Body of pancreas (tissue), 4 donors: ENCODE measurements at regions not wholly inside any gene's neighbourhood (a gene's known extent, or its start where the extent isn't known, plus 50 kb on each side); places are given as distances from the start of the nearest gene placed in this dataset.

Experiments
- ATAC-seq: fragments of 150-250 bp; one replicate; pipeline ENCODE4 v1.9.1; 2016
- DNase-seq, 4 donors: peaks; one replicate each; pipeline ENCODE4 v3.0.0-alpha.2; 2019
- H3K27ac ChIP-seq, 4 donors: fragments of 200-600 bp; sonication (generic); 1 replicate in 3 of 4; 2 replicates in 1 of 4; pipeline versions ENCODE4 v1.5.1 to v1.6.1; 2016 to 2019; ENCODE audit warnings: mild to moderate bottlenecking in 1 of 4, mixed read lengths in 1 of 4, moderate library complexity in 1 of 4
- H3K27me3 ChIP-seq, 2 donors: fragments of 200-600 bp; sonication (generic); one replicate each; pipeline ENCODE4 v1.6.0; 2016; ENCODE audit warnings: mild to moderate bottlenecking in 1 of 2
- H3K36me3 ChIP-seq, 2 donors: fragments of 200-600 bp; sonication (generic); replicated peaks in 1 of 2; 2 replicates each; pipeline ENCODE4 v1.5.1; 2016; ENCODE audit warnings: low read depth in 2 of 2; ENCODE audit not compliant: insufficient read depth in 1 of 2
- H3K4me1 ChIP-seq: fragments of 200-600 bp; sonication (generic); one replicate; pipeline ENCODE4 v1.6.0; 2016
- H3K4me3 ChIP-seq, 2 donors: fragments of 200-600 bp; sonication (generic); 1 replicate in 1 of 2; 2 replicates in 1 of 2; pipeline ENCODE4 v1.5.1; 2016 to 2019
- H3K9me3 ChIP-seq, 3 donors: fragments of 200-600 bp; sonication (generic); 1 replicate in 2 of 3; 2 replicates in 1 of 3; pipeline ENCODE4 v1.5.1; 2016
- CTCF ChIP-seq, 7 experiments: fragments of 450-650 bp in 4 of 7; fragments of 200-600 bp in 3 of 7; sonication (generic) in 3 of 7; IDR thresholded peaks; one replicate each; pipeline ENCODE4 v1.5.1; 2016 to 2019; ENCODE audit warnings: antibody characterized with exemption in 7 of 7
- POLR2A ChIP-seq, 3 donors: fragments of 450-650 bp; IDR thresholded peaks; one replicate each; pipeline ENCODE4 v1.6.1; 2016; ENCODE audit warnings: antibody characterized with exemption in 3 of 3, mild to moderate bottlenecking in 2 of 3
- WGBS, 2 donors: methylation state at CpG; one replicate each; pipeline ENCODE4 v1.1.5; 2017; 5-methylcytosine and 5-hydroxymethylcytosine counted together
- intact Hi-C: fragments of 100-400 bp; cut with DNase I; formaldehyde crosslinking; loops from one replicate; pipeline ENCODE4 v1.15.1; 2023

- no peak for TF ChIP-seq POLR2A (IDR thresholded peaks at IDR 0.05)
- TF ChIP-seq CTCF (IDR thresholded peaks at IDR 0.05) = no peak
- DNase-seq = no peak
These were observed 148.9 kb downstream of the SOX1 start for GRCh38 chr13:112215871-112216270.

GRCh38 chr13:112217431-112217830, 150.5 kb downstream of the SOX1 start:
- Histone ChIP-seq H3K9me3 (no peaks in the 10 kb centered on the region), H3K4me3 (no peak overlapping the region), H3K27ac (no peak overlapping the region), H3K4me1 (peaks cover 12% of the 10 kb centered on the region), H3K36me3 (no peaks in the 10 kb centered on the region), H3K27me3 (no peaks in the 10 kb centered on the region)
- intact Hi-C loops = no loop called here
- no peak for TF ChIP-seq POLR2A (IDR thresholded peaks at IDR 0.05)
- no peak for TF ChIP-seq CTCF (IDR thresholded peaks at IDR 0.05)
- 61 to 65% methylated on average over 7 of the region's 7 CpGs for WGBS, 2 donors
- ATAC-seq = no peak
- no peak for DNase-seq

More at GRCh38 chr13:112215871-112216270, 148.9 kb downstream of the SOX1 start:
- 33 to 50% methylated on average over 15 to 19 of the region's 19 CpGs for WGBS, 2 donors
- no peak overlapping the region for H3K4me3 ChIP-seq
- no peak for ATAC-seq
- no peaks in the 10 kb centered on the region for H3K36me3 ChIP-seq
- intact Hi-C loops = no loop called here
- H3K4me1 ChIP-seq = peaks cover 12% of the 10 kb centered on the region
- H3K27ac ChIP-seq = no peak overlapping the region
- H3K27me3 ChIP-seq = no peaks in the 10 kb centered on the region
- H3K9me3 ChIP-seq = no peaks in the 10 kb centered on the region

GRCh38 chr13:112218416-112218815, 151.5 kb downstream of the SOX1 start:
- DNase-seq (no peak), ATAC-seq (no peak)
- WGBS, 2 donors = 42 to 49% methylated on average over 6 of the region's 6 CpGs
- Histone ChIP-seq H3K27me3 (no peaks in the 10 kb centered on the region), H3K4me1 (peaks cover 6% of the 10 kb centered on the region), H3K27ac (no peak overlapping the region), H3K9me3 (no peaks in the 10 kb centered on the region), H3K36me3 (no peaks in the 10 kb centered on the region), H3K4me3 (no peak overlapping the region)
- TF ChIP-seq POLR2A (IDR thresholded peaks at IDR 0.05) (no peak), CTCF (IDR thresholded peaks at IDR 0.05) (no peak)
- intact Hi-C loops = no loop called here

DNA sequence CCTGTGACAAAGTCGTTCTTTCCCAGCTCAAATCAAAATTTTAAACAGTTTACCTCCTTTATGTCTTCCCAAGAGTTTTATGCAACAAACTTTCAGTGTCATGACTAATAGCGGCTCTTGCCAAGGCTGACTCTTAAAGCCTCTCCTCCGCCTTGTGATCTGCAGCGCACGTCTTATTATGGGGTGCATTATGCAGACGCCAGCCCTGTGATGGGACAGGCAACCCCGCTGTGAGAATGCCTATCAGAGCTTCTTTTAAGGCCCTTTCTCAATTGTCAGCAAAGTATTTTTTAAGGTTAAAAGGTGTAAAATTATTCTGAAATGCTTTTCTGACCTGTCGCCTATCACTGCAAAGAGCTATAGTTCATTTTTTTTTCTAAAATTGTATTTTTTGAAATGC, 152.8 kb downstream of the SOX1 start:
- Histone ChIP-seq H3K4me1 (no peaks in the 10 kb centered on the region), H3K27me3 (no peaks in the 10 kb centered on the region), H3K27ac (no peak overlapping the region), H3K4me3 (no peak overlapping the region), H3K9me3 (no peaks in the 10 kb centered on the region), H3K36me3 (no peaks in the 10 kb centered on the region)
- intact Hi-C loops = no loop called here
- DNase-seq (no peak), ATAC-seq (no peak)
- 65% methylated on average over 8 of the region's 8 CpGs for WGBS, 2 donors
- TF ChIP-seq CTCF (IDR thresholded peaks at IDR 0.05) (no peak), POLR2A (IDR thresholded peaks at IDR 0.05) (no peak)

DNA sequence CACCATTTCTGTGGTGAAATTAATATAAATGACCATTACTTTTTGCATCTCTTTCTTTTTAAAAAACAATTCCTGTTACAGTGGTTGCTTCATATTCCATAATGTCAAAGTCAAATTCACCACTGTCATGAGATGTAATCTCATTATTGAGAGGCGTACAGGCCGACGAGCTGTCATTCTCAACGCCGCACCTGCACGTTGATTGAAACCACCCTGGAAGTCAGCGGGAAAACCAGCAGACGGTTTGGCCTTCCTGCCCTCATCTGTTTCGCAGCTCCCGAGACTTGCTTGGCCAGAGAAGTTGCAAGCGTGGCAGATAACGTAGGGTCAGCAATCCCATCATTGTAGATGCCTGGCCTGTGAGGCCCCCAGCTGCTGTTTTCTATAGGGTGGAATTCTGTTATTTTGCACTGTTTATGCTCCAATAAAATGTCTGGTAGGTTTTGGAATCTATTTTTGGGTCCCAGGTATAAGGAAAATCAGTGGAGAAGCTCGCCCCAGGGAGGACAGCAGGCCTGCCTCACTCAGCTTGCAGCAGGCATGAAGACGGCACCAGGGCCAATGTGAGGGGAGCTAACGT, 153.4 kb downstream of the SOX1 start:
- no peaks in the 10 kb centered on the region for H3K4me1 ChIP-seq

More for the DNA sequence above, 153.4 kb downstream of the SOX1 start:
- WGBS, 2 donors = 40 to 61% methylated on average over 15 of the region's 15 CpGs
- H3K4me3 ChIP-seq = no peak overlapping the region
- H3K27me3 ChIP-seq = no peaks in the 10 kb centered on the region
- no peak for ATAC-seq
- TF ChIP-seq POLR2A (IDR thresholded peaks at IDR 0.05) = no peak
- no peak for TF ChIP-seq CTCF (IDR thresholded peaks at IDR 0.05)
- H3K27ac ChIP-seq = no peak overlapping the region
- DNase-seq = no peak
- H3K36me3 ChIP-seq = no peaks in the 10 kb centered on the region
- intact Hi-C loops = no loop called here
- no peaks in the 10 kb centered on the region for H3K9me3 ChIP-seq
